ENCODE measurements at regions not wholly inside any gene's neighbourhood (a gene's known extent, or its start where the extent isn't known, plus 50 kb on each side); places are given as distances from the start of the nearest gene placed in this dataset.
"Not testable (repeated sequence)": the region's sequence is repeated elsewhere in the genome, so short reads cannot be mapped to it uniquely, and the experiment has no call there.

- H3K27me3 Mint-ChIP-seq = no peaks in the 10 kb centered on the region
- peak overlapping the region; percentile 20 to 80 (median 37) for H3K27ac Mint-ChIP-seq
- peaks cover 17 to 34% (median 20%) of the 10 kb centered on the region in 3 donors for H3K4me1 Mint-ChIP-seq
- H3K9me3 Mint-ChIP-seq = peaks cover 0 to 3% (median 2%) of the 10 kb centered on the region in 3 donors
- H3K4me3 Mint-ChIP-seq = peak overlapping the region; percentile 58 to 91 (median 70)
- peaks cover 5% of the 10 kb centered on the region for H3K36me3 Mint-ChIP-seq
Measured at GRCh38 chr4:75180790-75181776, 248.2 kb downstream of the PARM1 start.

GRCh38 chr4:75180217-75180616, 247.3 kb downstream of the PARM1 start:
- Mint-ChIP-seq H3K27ac (peak overlapping the region in 1 of 3 donors; percentile 37), H3K9me3 (peaks cover 0 to 3% (median 2%) of the 10 kb centered on the region in 3 donors), H3K27me3 (no peaks in the 10 kb centered on the region), H3K4me1 (peaks cover 17 to 34% (median 20%) of the 10 kb centered on the region in 3 donors), H3K36me3 (no peaks in the 10 kb centered on the region), H3K4me3 (peak overlapping the region in 3 of 4 donors; percentile 58 to 91 (median 73))

GRCh38 chr4:75179510-75179909, 246.6 kb downstream of the PARM1 start:
- H3K4me1 Mint-ChIP-seq = peaks cover 17 to 34% (median 20%) of the 10 kb centered on the region in 3 donors
- peaks cover 0 to 3% (median 2%) of the 10 kb centered on the region in 3 donors for H3K9me3 Mint-ChIP-seq
- no peak overlapping the region for H3K4me3 Mint-ChIP-seq
- no peaks in the 10 kb centered on the region for H3K36me3 Mint-ChIP-seq
- H3K27me3 Mint-ChIP-seq = no peaks in the 10 kb centered on the region
- no peak overlapping the region for H3K27ac Mint-ChIP-seq

GRCh38 chr4:75172551-75172950, 239.6 kb downstream of the PARM1 start:
- Mint-ChIP-seq H3K36me3 (no peaks in the 10 kb centered on the region), H3K9me3 (no peaks in the 10 kb centered on the region), H3K27ac (no peak overlapping the region), H3K4me1 (peaks cover 0 to 6% (median 3%) of the 10 kb centered on the region in 3 donors), H3K27me3 (no peaks in the 10 kb centered on the region), H3K4me3 (no peak overlapping the region)

- Mint-ChIP-seq H3K9me3 (peaks cover 0 to 9% (median 0%) of the 10 kb centered on the region in 3 donors), H3K27me3 (no peaks in the 10 kb centered on the region), H3K36me3 (no peaks in the 10 kb centered on the region), H3K27ac (no peak overlapping the region), H3K4me1 (peaks cover 3 to 17% (median 9%) of the 10 kb centered on the region in 3 donors), H3K4me3 (no peak overlapping the region)
Measured at GRCh38 chr4:75169427-75169826, 236.5 kb downstream of the PARM1 start.

- Mint-ChIP-seq H3K27ac (no peak overlapping the region), H3K4me3 (no peak overlapping the region), H3K4me1 (peaks cover 3 to 17% (median 9%) of the 10 kb centered on the region in 3 donors), H3K27me3 (no peaks in the 10 kb centered on the region), H3K36me3 (no peaks in the 10 kb centered on the region), H3K9me3 (peaks cover 0 to 9% (median 0%) of the 10 kb centered on the region in 3 donors)
Measured at GRCh38 chr4:75169020-75169419, 236.1 kb downstream of the PARM1 start.

- Mint-ChIP-seq H3K9me3 (peaks cover 0 to 9% (median 0%) of the 10 kb centered on the region in 3 donors), H3K27ac (no peak overlapping the region), H3K4me1 (peaks cover 3 to 17% (median 9%) of the 10 kb centered on the region in 3 donors), H3K36me3 (no peaks in the 10 kb centered on the region), H3K4me3 (no peak overlapping the region), H3K27me3 (no peaks in the 10 kb centered on the region)
Measured at GRCh38 chr4:75168548-75168947, 235.6 kb downstream of the PARM1 start.

GRCh38 chr4:75165100-75165499, 232.2 kb downstream of the PARM1 start:
- H3K27me3 Mint-ChIP-seq, H3K9me3 Mint-ChIP-seq, H3K4me3 Mint-ChIP-seq, H3K36me3 Mint-ChIP-seq, H3K27ac Mint-ChIP-seq: not testable (repeated sequence)
- H3K4me1 Mint-ChIP-seq = peaks cover 0 to 11% (median 9%) of the 10 kb centered on the region in 3 donors

GRCh38 chr4:75158451-75158850, 225.5 kb downstream of the PARM1 start:
- Mint-ChIP-seq H3K9me3 (peaks cover 7 to 18% (median 11%) of the 10 kb centered on the region in 3 donors), H3K27ac (no peak overlapping the region), H3K4me3 (no peak overlapping the region), H3K4me1 (peaks cover 6 to 8% (median 6%) of the 10 kb centered on the region in 3 donors), H3K27me3 (no peaks in the 10 kb centered on the region), H3K36me3 (peaks cover 5% of the 10 kb centered on the region)

GRCh38 chr4:75154994-75155393, 222.1 kb downstream of the PARM1 start:
- peaks cover 11 to 23% (median 14%) of the 10 kb centered on the region in 3 donors for H3K9me3 Mint-ChIP-seq
- peaks cover 11% of the 10 kb centered on the region for H3K36me3 Mint-ChIP-seq
- no peak overlapping the region for H3K27ac Mint-ChIP-seq
- peaks cover 6 to 8% (median 6%) of the 10 kb centered on the region in 3 donors for H3K4me1 Mint-ChIP-seq
- no peak overlapping the region for H3K4me3 Mint-ChIP-seq
- no peaks in the 10 kb centered on the region for H3K27me3 Mint-ChIP-seq

GRCh38 chr4:75146223-75146622, 213.3 kb downstream of the PARM1 start:
- Mint-ChIP-seq H3K27ac (no peak overlapping the region), H3K9me3 (peaks cover 0 to 2% (median 0%) of the 10 kb centered on the region in 3 donors), H3K27me3 (peaks cover 3% of the 10 kb centered on the region), H3K4me3 (no peak overlapping the region), H3K4me1 (peaks cover 4 to 14% (median 4%) of the 10 kb centered on the region in 3 donors), H3K36me3 (no peaks in the 10 kb centered on the region)

- H3K4me3 Mint-ChIP-seq = no peak overlapping the region
- H3K27ac Mint-ChIP-seq = peak overlapping the region in 1 of 3 donors; percentile 39
- peaks cover 0 to 2% (median 0%) of the 10 kb centered on the region in 3 donors for H3K9me3 Mint-ChIP-seq
- H3K27me3 Mint-ChIP-seq = peaks cover 4% of the 10 kb centered on the region
- peaks cover 3 to 14% (median 4%) of the 10 kb centered on the region in 3 donors for H3K4me1 Mint-ChIP-seq
- H3K36me3 Mint-ChIP-seq = no peaks in the 10 kb centered on the region
Measured at GRCh38 chr4:75144475-75144874, 211.6 kb downstream of the PARM1 start.

- Mint-ChIP-seq H3K4me1 (peaks cover 0 to 14% (median 4%) of the 10 kb centered on the region in 3 donors), H3K27ac (no peak overlapping the region), H3K4me3 (no peak overlapping the region), H3K36me3 (no peaks in the 10 kb centered on the region), H3K9me3 (peaks cover 0 to 2% (median 0%) of the 10 kb centered on the region in 3 donors), H3K27me3 (peaks cover 5% of the 10 kb centered on the region)
Measured at GRCh38 chr4:75142850-75143249, 209.9 kb downstream of the PARM1 start.

GRCh38 chr4:75142382-75142781, 209.5 kb downstream of the PARM1 start:
- Mint-ChIP-seq H3K36me3 (no peaks in the 10 kb centered on the region), H3K9me3 (peaks cover 0 to 2% (median 0%) of the 10 kb centered on the region in 3 donors), H3K4me1 (peaks cover 3 to 14% (median 8%) of the 10 kb centered on the region in 3 donors), H3K4me3 (no peak overlapping the region), H3K27me3 (peaks cover 5% of the 10 kb centered on the region), H3K27ac (no peak overlapping the region)

GRCh38 chr4:75141162-75141561, 208.2 kb downstream of the PARM1 start:
- H3K36me3 Mint-ChIP-seq = no peaks in the 10 kb centered on the region
- no peak overlapping the region for H3K27ac Mint-ChIP-seq
- peaks cover 5% of the 10 kb centered on the region for H3K27me3 Mint-ChIP-seq
- peaks cover 6 to 18% (median 11%) of the 10 kb centered on the region in 3 donors for H3K4me1 Mint-ChIP-seq
- H3K9me3 Mint-ChIP-seq = peaks cover 0 to 2% (median 0%) of the 10 kb centered on the region in 3 donors
- H3K4me3 Mint-ChIP-seq = no peak overlapping the region

All from IgD-negative memory B cell (primary cell).